Keratinocyte (primary cell): ENCODE measurements at regions not wholly inside any gene's neighbourhood (a gene's known extent, or its start where the extent isn't known, plus 50 kb on each side); places are given as distances from the start of the nearest gene placed in this dataset.

Experiments
- EZH2 ChIP-seq: IDR thresholded peaks from one replicate; pipeline ENCODE4 v1.6.1; 2012; ENCODE audit warnings: inconsistent platforms, mild to moderate bottlenecking, low read length, moderate library complexity
- TF ChIP-seq, protein P1 (sequence below), 3 experiments: IDR thresholded peaks in 1 of 3; conservative IDR thresholded peaks in 1 of 3; optimal IDR thresholded peaks in 1 of 3; 2 replicates in 2 of 3; 3 replicates in 1 of 3; pipeline versions ENCODE3 to v1.5.1; 2011; ENCODE audit warnings: low read length in 3 of 3, mild to moderate bottlenecking in 3 of 3, moderate library complexity in 2 of 3, control low read depth in 1 of 3, inconsistent platforms in 1 of 3; ENCODE audit not compliant: insufficient read depth in 2 of 3; ENCODE audit errors: extremely low read depth in 1 of 3

GRCh38 chr1:104780470-104781078, 1030.9 kb downstream of the AMY1C start:
- TF ChIP-seq, protein P1, sequence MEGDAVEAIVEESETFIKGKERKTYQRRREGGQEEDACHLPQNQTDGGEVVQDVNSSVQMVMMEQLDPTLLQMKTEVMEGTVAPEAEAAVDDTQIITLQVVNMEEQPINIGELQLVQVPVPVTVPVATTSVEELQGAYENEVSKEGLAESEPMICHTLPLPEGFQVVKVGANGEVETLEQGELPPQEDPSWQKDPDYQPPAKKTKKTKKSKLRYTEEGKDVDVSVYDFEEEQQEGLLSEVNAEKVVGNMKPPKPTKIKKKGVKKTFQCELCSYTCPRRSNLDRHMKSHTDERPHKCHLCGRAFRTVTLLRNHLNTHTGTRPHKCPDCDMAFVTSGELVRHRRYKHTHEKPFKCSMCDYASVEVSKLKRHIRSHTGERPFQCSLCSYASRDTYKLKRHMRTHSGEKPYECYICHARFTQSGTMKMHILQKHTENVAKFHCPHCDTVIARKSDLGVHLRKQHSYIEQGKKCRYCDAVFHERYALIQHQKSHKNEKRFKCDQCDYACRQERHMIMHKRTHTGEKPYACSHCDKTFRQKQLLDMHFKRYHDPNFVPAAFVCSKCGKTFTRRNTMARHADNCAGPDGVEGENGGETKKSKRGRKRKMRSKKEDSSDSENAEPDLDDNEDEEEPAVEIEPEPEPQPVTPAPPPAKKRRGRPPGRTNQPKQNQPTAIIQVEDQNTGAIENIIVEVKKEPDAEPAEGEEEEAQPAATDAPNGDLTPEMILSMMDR (optimal IDR thresholded peaks at IDR 0.05 in 1 of 3, IDR thresholded peaks at IDR 0.05 in 1 of 3, conservative IDR thresholded peaks at IDR 0.05 in 1 of 3; ENCODE audit: extremely low read depth in 1 of 3, insufficient read depth in 2 of 3, low read length in 3 of 3), result peak in 2 of 3 experiments; percentile 49 to 68
- no peak for TF ChIP-seq EZH2
